SJCRH30 (cell line): ENCODE measurements at regions not wholly inside any gene's neighbourhood (a gene's known extent, or its start where the extent isn't known, plus 50 kb on each side); places are given as distances from the start of the nearest gene placed in this dataset.
"Not testable (repeated sequence)": the region's sequence is repeated elsewhere in the genome, so short reads cannot be mapped to it uniquely, and the experiment has no call there.

Source experiments
- DNase-seq, 2 experiments: peaks; one replicate each; pipeline ENCODE4 v3.0.0-alpha.2; 2015 to 2020
- H3K27ac ChIP-seq: fragments of 250-450 bp; sonication (Bioruptor Pico); 2 replicates; pipeline ENCODE4 v1.5.1; 2020; ENCODE audit warnings: mild to moderate bottlenecking, moderate library complexity
- H3K27me3 ChIP-seq: fragments of 250-450 bp; sonication (Bioruptor Pico); 2 replicates; pipeline ENCODE4 v1.5.1; 2020; ENCODE audit warnings: mild to moderate bottlenecking, moderate library complexity
- H3K36me3 ChIP-seq: fragments of 250-450 bp; sonication (Bioruptor Pico); 2 replicates; pipeline ENCODE4 v1.5.1; 2020; ENCODE audit warnings: mild to moderate bottlenecking, moderate library complexity
- H3K4me1 ChIP-seq: fragments of 250-450 bp; sonication (Bioruptor Pico); 2 replicates; pipeline ENCODE4 v1.5.1; 2020; ENCODE audit warnings: mild to moderate bottlenecking, moderate library complexity
- H3K4me3 ChIP-seq: fragments of 250-450 bp; sonication (Bioruptor Pico); 2 replicates; pipeline ENCODE4 v1.5.1; 2020; ENCODE audit warnings: mild to moderate bottlenecking, moderate library complexity
- H3K9me3 ChIP-seq: fragments of 250-450 bp; sonication (Bioruptor Pico); replicated peaks from 2 replicates; pipeline ENCODE4 v1.5.1; 2020; ENCODE audit warnings: mild to moderate bottlenecking, moderate library complexity

- Histone ChIP-seq H3K36me3 (no peaks in the 10 kb centered on the region), H3K4me3 (no peak overlapping the region), H3K27me3 (no peaks in the 10 kb centered on the region), H3K4me1 (no peaks in the 10 kb centered on the region), H3K9me3 (no peaks in the 10 kb centered on the region), H3K27ac (no peak overlapping the region)
- no peak for DNase-seq
These were observed 1361.2 kb downstream of the XPNPEP1 start for GRCh38 chr10:108562105-108562504.

- H3K4me1 ChIP-seq: no peaks in the 10 kb centered on the region
These were observed 1361.7 kb downstream of the XPNPEP1 start for GRCh38 chr10:108561649-108562048.

GRCh38 chr10:108560488-108560887, 1362.8 kb downstream of the XPNPEP1 start:
- Histone ChIP-seq H3K4me3 (no peak overlapping the region), H3K27ac (no peak overlapping the region), H3K9me3 (no peaks in the 10 kb centered on the region), H3K4me1 (no peaks in the 10 kb centered on the region), H3K27me3 (no peaks in the 10 kb centered on the region), H3K36me3 (no peaks in the 10 kb centered on the region)
- no peak for DNase-seq

More at GRCh38 chr10:108561649-108562048, 1361.7 kb downstream of the XPNPEP1 start:
- no peak for DNase-seq
- no peak overlapping the region for H3K4me3 ChIP-seq
- no peak overlapping the region for H3K27ac ChIP-seq
- no peaks in the 10 kb centered on the region for H3K9me3 ChIP-seq
- H3K36me3 ChIP-seq: no peaks in the 10 kb centered on the region
- H3K27me3 ChIP-seq: no peaks in the 10 kb centered on the region

- Histone ChIP-seq H3K27me3 (no peaks in the 10 kb centered on the region), H3K4me1 (no peaks in the 10 kb centered on the region), H3K4me3 (no peak overlapping the region), H3K36me3 (no peaks in the 10 kb centered on the region), H3K9me3 (no peaks in the 10 kb centered on the region), H3K27ac (no peak overlapping the region)
- no peak for DNase-seq
These were observed 1367.1 kb downstream of the XPNPEP1 start for GRCh38 chr10:108556186-108556585.

- Histone ChIP-seq H3K27ac (no peak overlapping the region), H3K9me3 (no peaks in the 10 kb centered on the region), H3K27me3 (no peaks in the 10 kb centered on the region), H3K4me1 (no peaks in the 10 kb centered on the region), H3K36me3 (no peaks in the 10 kb centered on the region), H3K4me3 (no peak overlapping the region)
- no peak for DNase-seq
These were observed 1377.4 kb downstream of the XPNPEP1 start for GRCh38 chr10:108545921-108546320.

- Histone ChIP-seq H3K9me3 (no peaks in the 10 kb centered on the region), H3K4me1 (no peaks in the 10 kb centered on the region), H3K27ac (no peak overlapping the region), H3K4me3 (no peak overlapping the region), H3K27me3 (no peaks in the 10 kb centered on the region), H3K36me3 (no peaks in the 10 kb centered on the region)
- peak; percentile 53 to 79 for DNase-seq
These were observed 1378.7 kb downstream of the XPNPEP1 start for GRCh38 chr10:108544500-108545120.

GRCh38 chr10:108533551-108533950, 1369.0 kb upstream of the SORCS1 start:
- H3K27me3 ChIP-seq, H3K9me3 ChIP-seq, H3K36me3 ChIP-seq, H3K4me1 ChIP-seq, H3K27ac ChIP-seq, H3K4me3 ChIP-seq, DNase-seq: not testable (repeated sequence)

GRCh38 chr10:108523016-108523800, 1358.7 kb upstream of the SORCS1 start:
- H3K4me1 ChIP-seq: no peaks in the 10 kb centered on the region
- H3K36me3 ChIP-seq: no peaks in the 10 kb centered on the region
- H3K9me3 ChIP-seq: no peaks in the 10 kb centered on the region
- H3K27ac ChIP-seq: no peak overlapping the region
- H3K27me3 ChIP-seq: no peaks in the 10 kb centered on the region
- no peak overlapping the region for H3K4me3 ChIP-seq
- DNase-seq: no peak

- no peaks in the 10 kb centered on the region for H3K36me3 ChIP-seq
- no peaks in the 10 kb centered on the region for H3K27me3 ChIP-seq
- no peak overlapping the region for H3K27ac ChIP-seq
- H3K4me3 ChIP-seq: no peak overlapping the region
- no peak for DNase-seq
- H3K4me1 ChIP-seq: no peaks in the 10 kb centered on the region
- H3K9me3 ChIP-seq: no peaks in the 10 kb centered on the region
These were observed 1357.5 kb upstream of the SORCS1 start for GRCh38 chr10:108521827-108522492.

- H3K27me3 ChIP-seq: no peaks in the 10 kb centered on the region
- H3K27ac ChIP-seq: no peak overlapping the region
- DNase-seq: no peak
- no peaks in the 10 kb centered on the region for H3K36me3 ChIP-seq
- H3K4me1 ChIP-seq: no peaks in the 10 kb centered on the region
- no peaks in the 10 kb centered on the region for H3K9me3 ChIP-seq
- H3K4me3 ChIP-seq: no peak overlapping the region
These were observed 1351.3 kb upstream of the SORCS1 start for GRCh38 chr10:108515821-108516220.

GRCh38 chr10:108500396-108500795, 1335.9 kb upstream of the SORCS1 start:
- 0 out of 2 replicates have a peak, but pooled peaks cover 2% of the 10 kb centered on the region for H3K9me3 ChIP-seq
- H3K27ac ChIP-seq: no peak overlapping the region
- no peaks in the 10 kb centered on the region for H3K36me3 ChIP-seq
- no peak for DNase-seq
- no peak overlapping the region for H3K4me3 ChIP-seq
- no peaks in the 10 kb centered on the region for H3K4me1 ChIP-seq
- H3K27me3 ChIP-seq: no peaks in the 10 kb centered on the region

- H3K4me1 ChIP-seq: no peaks in the 10 kb centered on the region
- no peak overlapping the region for H3K4me3 ChIP-seq
- H3K36me3 ChIP-seq: no peaks in the 10 kb centered on the region
- no peaks in the 10 kb centered on the region for H3K27me3 ChIP-seq
- no peaks in the 10 kb centered on the region for H3K9me3 ChIP-seq
- no peak overlapping the region for H3K27ac ChIP-seq
- no peak for DNase-seq
These were observed 1331.6 kb upstream of the SORCS1 start for GRCh38 chr10:108496106-108496505.

- Histone ChIP-seq H3K27me3 (no peaks in the 10 kb centered on the region), H3K4me1 (no peaks in the 10 kb centered on the region), H3K4me3 (no peak overlapping the region), H3K9me3 (no peaks in the 10 kb centered on the region), H3K27ac (no peak overlapping the region), H3K36me3 (no peaks in the 10 kb centered on the region)
- DNase-seq: no peak
These were observed 1326.4 kb upstream of the SORCS1 start for GRCh38 chr10:108490944-108491343.

- H3K4me3 ChIP-seq: no peak overlapping the region
- no peaks in the 10 kb centered on the region for H3K9me3 ChIP-seq
- H3K36me3 ChIP-seq: no peaks in the 10 kb centered on the region
- no peak overlapping the region for H3K27ac ChIP-seq
- no peaks in the 10 kb centered on the region for H3K27me3 ChIP-seq
- H3K4me1 ChIP-seq: no peaks in the 10 kb centered on the region
- no peak for DNase-seq
These were observed 1306.9 kb upstream of the SORCS1 start for GRCh38 chr10:108471420-108471819.

GRCh38 chr10:108469940-108470339, 1305.4 kb upstream of the SORCS1 start:
- Histone ChIP-seq H3K9me3 (no peaks in the 10 kb centered on the region), H3K27me3 (no peaks in the 10 kb centered on the region), H3K4me1 (no peaks in the 10 kb centered on the region)

More at GRCh38 chr10:108469940-108470339, 1305.4 kb upstream of the SORCS1 start:
- Histone ChIP-seq H3K4me3 (no peak overlapping the region), H3K36me3 (no peaks in the 10 kb centered on the region), H3K27ac (no peak overlapping the region)
- no peak for DNase-seq
